GM06990 (cell line): ENCODE measurements at regions not wholly inside any gene's neighbourhood (a gene's known extent, or its start where the extent isn't known, plus 50 kb on each side); places are given as distances from the start of the nearest gene placed in this dataset.

Experiments used
- DNase-seq: peaks from one replicate; pipeline ENCODE4 v3.0.0-alpha.2; 2011; ENCODE audit not compliant: insufficient read length; ENCODE audit errors: extremely low read depth
- H3K27me3 ChIP-seq: replicated peaks from 2 replicates; pipeline ENCODE4 v1.6.0; 2011; ENCODE audit warnings: low read length; ENCODE audit not compliant: control insufficient read depth, insufficient read depth
- H3K36me3 ChIP-seq: 2 replicates; pipeline ENCODE4 v1.5.1; 2011; ENCODE audit warnings: low read length; ENCODE audit not compliant: control insufficient read depth, insufficient read depth
- H3K4me3 ChIP-seq: replicated peaks from 2 replicates; pipeline ENCODE4 v1.5.1; 2011; ENCODE audit warnings: low read depth, mild to moderate bottlenecking, control low read depth, low read length
- TF ChIP-seq, protein P1 (sequence below): IDR thresholded peaks from 2 replicates; pipeline ENCODE4 v1.5.1; 2011; ENCODE audit warnings: low read length, control low read depth, mild to moderate bottlenecking, inconsistent platforms; ENCODE audit not compliant: insufficient read depth, poor library complexity, severe bottlenecking

DNA sequence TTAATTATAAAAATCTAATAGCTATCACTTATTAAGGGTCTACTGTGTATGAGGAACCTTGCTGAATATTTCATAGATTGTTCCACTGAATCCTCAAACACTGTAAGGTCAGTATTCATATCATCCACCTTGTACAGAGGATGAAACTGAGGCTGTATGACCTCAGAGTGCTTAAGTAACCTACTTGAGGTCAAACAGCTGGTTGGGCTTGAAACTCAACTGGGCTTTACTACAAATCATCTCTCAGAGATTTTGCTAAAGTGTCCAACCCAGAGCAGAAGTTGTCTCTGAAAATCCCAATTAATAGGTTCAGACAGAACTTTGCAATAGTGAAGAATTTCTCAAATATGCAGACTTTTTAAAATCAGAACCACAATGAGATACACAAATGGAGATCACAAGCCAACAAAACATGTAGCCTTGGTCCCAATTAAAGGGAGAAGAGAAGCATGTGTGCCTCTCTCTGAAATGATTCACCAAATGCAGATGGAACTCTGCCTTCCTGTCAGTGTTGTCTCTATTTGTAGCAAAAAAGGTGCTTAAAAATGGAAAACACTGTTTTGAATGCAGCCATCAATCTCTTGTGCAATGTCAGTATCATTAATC is 131.4 kb downstream of the FAM114A2 start:
- TF ChIP-seq, protein P1, sequence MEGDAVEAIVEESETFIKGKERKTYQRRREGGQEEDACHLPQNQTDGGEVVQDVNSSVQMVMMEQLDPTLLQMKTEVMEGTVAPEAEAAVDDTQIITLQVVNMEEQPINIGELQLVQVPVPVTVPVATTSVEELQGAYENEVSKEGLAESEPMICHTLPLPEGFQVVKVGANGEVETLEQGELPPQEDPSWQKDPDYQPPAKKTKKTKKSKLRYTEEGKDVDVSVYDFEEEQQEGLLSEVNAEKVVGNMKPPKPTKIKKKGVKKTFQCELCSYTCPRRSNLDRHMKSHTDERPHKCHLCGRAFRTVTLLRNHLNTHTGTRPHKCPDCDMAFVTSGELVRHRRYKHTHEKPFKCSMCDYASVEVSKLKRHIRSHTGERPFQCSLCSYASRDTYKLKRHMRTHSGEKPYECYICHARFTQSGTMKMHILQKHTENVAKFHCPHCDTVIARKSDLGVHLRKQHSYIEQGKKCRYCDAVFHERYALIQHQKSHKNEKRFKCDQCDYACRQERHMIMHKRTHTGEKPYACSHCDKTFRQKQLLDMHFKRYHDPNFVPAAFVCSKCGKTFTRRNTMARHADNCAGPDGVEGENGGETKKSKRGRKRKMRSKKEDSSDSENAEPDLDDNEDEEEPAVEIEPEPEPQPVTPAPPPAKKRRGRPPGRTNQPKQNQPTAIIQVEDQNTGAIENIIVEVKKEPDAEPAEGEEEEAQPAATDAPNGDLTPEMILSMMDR = no peak
- Histone ChIP-seq H3K4me3 (no peak overlapping the region), H3K27me3 (no peaks in the 10 kb centered on the region; the same call in 1 of the 2 replicates), H3K36me3 (no peaks in the 10 kb centered on the region)
- no peak for DNase-seq

DNA sequence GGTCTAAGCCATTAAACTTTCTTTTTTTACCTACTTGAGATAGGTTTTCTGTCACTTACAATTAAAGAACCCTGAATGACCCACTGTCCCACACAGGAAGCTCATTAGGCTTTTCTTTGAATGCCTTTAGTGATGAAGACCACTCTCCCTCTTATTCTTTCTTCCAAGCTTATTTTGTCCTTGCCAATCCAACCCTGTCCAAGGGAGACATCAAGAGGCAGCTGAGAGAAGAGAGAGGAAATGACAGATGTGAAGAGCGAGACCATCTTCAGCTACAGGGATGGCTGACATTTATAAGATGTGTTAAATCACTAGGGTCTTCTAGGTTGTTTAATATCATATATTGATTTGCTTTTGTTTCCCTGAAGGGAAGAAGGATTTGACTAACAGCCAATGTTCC is 133.5 kb downstream of the FAM114A2 start:
- TF ChIP-seq, protein P1 = no peak
- H3K36me3 ChIP-seq = no peaks in the 10 kb centered on the region
- no peaks in the 10 kb centered on the region; the same call in 1 of the 2 replicates for H3K27me3 ChIP-seq
- no peak overlapping the region for H3K4me3 ChIP-seq
- no peak for DNase-seq

DNA sequence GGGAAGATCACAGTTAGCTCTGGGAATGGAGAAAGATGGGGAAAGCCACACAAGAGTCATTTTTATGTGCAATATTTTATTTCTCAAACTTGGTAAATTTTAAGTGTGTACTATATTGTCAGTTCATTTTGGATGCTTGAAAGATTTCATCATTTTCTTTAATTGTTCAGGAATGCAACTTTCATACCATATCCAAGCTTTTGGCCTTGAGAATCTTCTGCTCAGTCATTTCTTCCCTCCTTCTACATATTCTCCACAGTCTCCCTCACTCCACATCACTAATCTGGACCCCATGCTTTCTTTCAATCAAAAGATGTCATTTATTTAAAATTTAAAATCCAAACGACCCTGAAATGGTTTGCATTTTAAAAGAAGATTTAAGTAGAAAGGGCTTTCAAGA is 135.4 kb downstream of the FAM114A2 start:
- DNase-seq = no peak
- no peaks in the 10 kb centered on the region for H3K27me3 ChIP-seq
- no peaks in the 10 kb centered on the region for H3K36me3 ChIP-seq
- no peak overlapping the region for H3K4me3 ChIP-seq
- TF ChIP-seq, protein P1 = no peak

DNA sequence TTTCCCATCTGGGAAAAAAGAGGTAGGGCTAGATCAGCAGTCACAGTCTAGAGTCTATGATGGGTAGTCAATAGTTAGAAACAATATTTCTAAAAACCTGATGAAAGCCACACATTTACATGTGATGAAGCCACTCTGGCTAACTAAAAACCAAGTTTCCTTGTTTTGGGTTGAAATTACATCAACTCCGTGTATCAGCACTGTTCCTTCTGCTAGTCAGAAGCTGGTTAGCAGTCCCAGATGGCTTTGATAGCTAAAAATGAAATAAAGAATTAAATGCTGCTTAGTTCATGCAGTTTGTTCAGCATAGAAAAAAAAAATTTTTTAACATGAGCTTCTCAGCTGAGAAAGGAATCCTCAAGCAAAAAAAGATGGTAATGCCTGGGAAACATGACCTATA is 136.7 kb downstream of the FAM114A2 start:
- TF ChIP-seq, protein P1 = no peak
- DNase-seq = no peak
- Histone ChIP-seq H3K27me3 (no peaks in the 10 kb centered on the region), H3K36me3 (no peaks in the 10 kb centered on the region), H3K4me3 (no peak overlapping the region)

- TF ChIP-seq, protein P1 = no peak
- no peaks in the 10 kb centered on the region for H3K27me3 ChIP-seq
- no peaks in the 10 kb centered on the region for H3K36me3 ChIP-seq
- no peak for DNase-seq
- H3K4me3 ChIP-seq = no peak overlapping the region
Measured at GRCh38 chr5:153901449-153901848, 137.3 kb downstream of the FAM114A2 start.
